Umbilical cord (tissue), 1 donor: ENCODE measurements at regions not wholly inside any gene's neighbourhood (a gene's known extent, or its start where the extent isn't known, plus 50 kb on each side); places are given as distances from the start of the nearest gene placed in this dataset.
"Not testable (repeated sequence)": the region's sequence is repeated elsewhere in the genome, so short reads cannot be mapped to it uniquely, and the experiment has no call there.

Experiments
- DNase-seq: peaks from one replicate; pipeline ENCODE4 v3.0.0-alpha.2; 2015; ENCODE audit warnings: low spot score

DNA sequence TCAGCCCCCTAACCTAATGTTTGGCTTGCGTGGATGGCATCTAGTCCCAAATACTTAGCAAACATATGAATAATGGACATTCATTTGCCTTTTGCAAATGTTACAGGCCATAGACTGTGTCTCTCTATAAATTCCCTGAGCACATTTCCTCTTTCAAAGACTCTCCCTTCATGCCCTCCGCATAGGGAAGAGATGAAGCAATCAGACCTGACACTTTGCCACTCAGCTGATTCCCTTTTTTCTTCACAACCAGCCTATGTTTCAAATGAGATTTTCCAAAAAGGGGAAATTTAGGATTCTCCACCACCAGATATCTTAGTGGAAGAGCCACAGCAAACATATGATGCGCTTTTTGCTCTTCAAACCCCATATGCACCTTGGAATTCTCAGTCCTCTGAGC lies 453.7 kb downstream of the STK39 start:
- no peak for DNase-seq

DNA sequence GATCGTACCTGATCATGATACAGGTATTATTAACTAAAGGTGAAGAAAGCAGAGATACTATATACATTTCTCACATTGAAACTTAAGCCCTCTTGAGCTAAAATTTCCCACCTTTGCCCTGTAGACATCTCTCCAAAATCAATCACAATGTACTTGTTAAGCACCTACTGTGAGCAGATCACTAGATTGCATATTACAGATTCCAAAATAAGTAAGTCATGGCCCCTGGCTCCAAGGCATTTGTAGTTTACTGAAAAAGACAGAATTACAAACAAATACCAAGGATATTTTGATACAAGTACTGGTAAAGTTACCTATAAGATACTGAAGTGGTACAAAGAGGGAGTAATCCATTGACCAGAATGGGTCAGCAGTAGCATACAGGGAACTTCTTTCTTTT lies 455.3 kb downstream of the STK39 start:
- no peak for DNase-seq

DNA sequence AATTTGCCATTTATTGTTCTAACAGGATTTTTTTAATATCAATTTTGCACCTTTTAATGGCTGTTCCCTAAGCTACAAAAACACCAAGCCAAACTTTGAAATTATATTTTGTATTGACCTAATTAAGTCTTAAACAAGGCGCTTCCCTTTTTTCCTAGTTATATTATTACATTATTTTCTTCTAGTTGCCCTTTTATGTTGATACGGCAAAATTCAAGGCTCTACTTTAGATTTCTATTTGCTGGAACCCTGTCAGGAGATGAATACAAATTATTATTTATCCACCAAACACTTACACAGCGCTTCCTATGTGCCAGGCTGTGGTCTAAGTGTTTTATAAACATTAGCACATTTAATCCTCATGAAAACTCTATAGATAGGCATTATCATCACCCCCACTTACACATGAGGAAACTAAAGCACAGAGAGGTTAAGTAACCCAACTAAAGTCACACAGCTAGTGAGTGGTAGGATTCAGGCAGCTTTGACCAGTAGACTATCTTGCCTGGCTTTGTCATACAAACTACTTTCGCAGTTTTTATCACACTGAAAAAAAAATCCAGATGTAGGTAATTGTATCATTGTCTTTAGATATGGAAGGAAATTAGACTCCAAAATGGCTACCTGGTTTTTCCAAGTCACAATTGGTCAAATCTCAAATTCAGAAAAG lies 456.5 kb downstream of the STK39 start:
- no peak for DNase-seq

DNA sequence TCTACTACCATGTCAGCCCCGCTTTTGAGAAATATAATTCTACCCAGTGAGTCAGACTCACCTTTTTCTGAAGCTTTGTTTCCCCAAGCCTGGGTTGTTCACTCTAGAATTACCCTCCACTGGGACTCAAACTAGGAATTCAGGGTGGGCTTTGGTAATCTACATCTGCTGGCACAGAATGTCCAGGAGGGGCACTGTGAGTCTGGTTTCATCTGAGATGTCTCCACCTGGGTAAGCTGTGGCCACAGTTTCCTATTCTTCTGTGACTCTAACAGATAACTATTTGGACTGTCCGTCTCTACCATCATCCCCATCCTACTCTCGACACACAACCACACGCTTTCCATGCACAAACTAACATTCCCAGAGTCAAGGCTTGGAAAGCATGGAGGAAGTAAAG lies 457.2 kb downstream of the STK39 start:
- DNase-seq, result no peak

DNA sequence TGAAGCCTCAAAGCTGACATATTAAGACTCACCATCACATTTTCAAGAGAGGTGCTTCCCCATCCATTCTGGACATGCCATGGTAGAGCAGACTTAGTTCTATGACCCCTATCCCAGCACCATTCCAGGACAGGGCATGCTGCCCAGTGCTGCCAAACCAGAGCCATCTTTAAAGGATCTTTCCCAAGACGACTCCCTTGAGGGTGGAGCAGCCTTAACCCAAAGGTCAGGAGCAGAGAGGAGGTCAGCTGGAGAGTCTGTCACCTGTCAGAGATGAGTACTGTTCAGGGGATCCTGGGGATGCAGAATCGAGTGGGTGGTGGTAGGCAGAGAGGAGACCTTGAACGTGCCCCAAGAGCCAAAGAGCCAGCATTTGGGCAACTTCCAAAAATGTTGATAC lies 459.8 kb downstream of the STK39 start:
- no peak for DNase-seq

DNA sequence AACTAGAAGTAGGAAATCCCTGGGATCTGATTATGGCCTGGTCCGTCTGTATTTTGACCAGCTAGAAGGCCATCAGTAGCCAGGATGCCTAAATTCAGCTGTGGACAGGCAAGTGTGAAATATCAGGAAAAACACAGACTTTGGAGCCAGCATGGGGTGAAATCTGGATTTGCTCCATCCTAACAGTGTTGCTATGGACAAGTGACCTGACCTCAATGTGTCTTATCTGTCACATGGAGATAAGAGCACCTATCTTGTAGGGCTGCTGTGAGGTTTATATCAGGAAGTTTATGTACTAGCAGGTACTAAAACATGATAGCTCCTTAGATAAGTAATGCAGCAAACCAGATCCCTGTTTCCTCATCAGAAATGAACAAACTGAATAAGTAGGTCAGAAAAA lies 460.4 kb downstream of the STK39 start:
- DNase-seq, result no peak

DNA sequence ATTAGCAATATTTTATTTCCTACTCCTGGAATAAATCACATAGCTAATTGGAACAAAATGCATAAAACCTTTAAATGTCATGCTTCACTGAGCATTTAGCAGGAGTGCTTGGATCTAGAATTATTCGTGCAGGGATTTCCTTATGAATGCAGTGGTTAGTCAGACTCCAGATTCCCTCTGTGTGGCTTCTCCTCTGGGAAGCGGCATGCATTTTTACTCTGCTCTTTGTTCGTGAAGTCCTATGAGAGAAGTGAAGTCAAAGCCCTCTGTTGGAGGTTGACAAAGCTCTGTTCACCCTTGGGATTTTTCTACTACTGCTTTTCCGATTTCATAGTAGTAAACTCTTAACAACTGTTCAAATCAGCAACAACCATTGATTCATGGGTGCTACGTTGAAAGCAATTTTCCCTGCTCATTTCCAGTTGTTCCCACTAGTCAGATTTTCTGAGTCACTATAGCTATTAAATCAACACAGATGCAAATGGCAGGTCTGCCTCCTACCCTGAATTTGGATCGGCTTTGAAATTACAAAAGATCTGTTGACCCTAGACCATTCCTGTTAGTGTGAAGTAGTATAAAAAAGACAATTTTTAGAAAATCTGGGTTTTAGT lies 461.7 kb downstream of the STK39 start:
- peak; percentile 5 for DNase-seq

DNA sequence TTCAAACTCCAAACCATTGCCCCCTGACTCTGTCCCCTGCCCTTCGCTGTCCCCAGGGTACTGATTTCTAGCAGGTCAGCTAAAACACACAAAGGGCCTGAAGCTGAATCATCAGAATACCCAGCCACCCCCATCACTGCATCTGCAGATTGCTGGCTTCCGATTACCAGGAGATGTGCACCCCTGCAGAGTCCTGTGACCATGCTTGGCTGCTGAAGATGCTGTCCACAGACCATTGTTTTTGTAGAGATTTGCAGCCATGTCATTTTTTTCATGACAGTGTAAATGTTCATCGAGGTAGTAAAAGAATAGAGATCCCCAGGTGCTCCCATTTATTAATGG lies 463.3 kb downstream of the STK39 start:
- no peak for DNase-seq

DNA sequence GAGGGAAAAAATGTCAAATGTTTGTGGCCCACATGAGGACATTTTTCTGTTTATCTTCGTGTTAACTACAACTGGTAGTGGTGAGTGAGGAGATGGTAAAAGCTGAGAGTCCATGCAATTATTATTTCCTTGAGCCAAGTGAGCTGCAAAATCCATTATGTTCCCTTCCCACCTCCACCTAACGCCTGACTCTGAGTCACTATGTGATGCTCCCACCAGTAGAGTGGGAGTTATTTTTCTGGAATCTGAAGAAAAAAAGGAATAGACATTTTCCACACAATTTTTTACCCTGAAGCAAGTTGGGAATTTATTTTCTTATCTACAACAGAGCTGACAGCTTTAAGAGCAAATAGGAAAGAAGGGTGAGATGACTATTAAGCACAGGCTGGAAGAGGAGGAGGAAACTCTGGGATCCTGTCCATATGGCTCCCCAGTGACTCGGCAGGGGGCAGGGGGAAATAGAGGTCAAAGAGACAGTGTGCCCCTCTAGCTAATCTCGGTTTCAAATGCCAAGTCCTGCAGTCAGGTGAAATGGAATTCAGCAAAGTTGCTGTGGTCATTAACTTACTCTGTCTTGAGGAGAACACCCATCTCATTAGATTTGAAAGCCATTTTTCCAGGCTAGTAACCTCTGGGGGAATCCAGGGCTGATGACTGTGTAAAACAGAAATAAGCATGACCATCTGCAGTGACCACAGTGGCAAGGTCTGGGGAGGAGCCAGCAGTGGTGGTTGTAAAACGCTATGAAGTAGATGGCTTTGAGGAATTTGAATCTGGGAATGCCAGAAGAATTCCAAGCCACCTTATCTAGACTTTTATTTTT lies 463.9 kb downstream of the STK39 start:
- DNase-seq, result peak; percentile 6

DNA sequence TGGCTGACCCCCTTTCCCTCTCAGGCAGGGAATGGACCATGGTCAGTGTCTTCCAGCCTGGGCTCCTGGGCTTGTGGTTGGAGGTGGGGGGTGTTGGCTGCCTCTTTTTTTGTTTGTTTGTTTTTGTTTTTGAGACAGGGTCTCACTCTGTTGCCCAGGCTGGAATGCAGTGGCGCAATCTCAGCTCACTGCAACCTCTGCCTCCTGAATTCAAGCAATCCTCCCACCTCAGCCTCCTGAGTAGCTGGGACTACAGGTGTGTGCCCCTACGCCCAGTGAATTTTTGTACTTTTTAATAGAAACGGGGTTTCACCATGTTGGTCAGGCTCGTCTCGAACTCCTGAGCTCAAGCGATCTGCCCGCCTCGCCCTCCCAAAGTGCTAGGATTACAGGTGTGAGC lies 465.8 kb downstream of the STK39 start:
- DNase-seq, result not testable (repeated sequence)

DNA sequence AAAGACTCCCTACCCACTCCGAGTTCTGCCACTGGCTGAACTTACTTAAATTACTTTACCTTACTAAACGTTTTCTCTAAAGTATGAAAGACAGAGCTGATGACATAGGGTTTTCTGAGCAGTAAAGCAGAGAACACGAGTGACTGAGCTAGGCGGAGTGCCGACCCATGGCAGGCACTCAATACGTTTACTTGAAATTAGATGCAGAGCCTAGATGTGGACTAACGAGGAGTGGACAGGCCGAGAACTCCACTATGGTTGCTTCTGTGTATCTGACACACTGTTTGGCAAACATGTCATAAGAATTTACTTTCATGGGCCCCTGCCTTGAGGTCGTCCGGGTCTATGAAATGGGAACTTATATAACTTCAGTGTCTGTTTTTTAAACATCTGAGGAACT lies 471.0 kb downstream of the STK39 start:
- no peak for DNase-seq

DNA sequence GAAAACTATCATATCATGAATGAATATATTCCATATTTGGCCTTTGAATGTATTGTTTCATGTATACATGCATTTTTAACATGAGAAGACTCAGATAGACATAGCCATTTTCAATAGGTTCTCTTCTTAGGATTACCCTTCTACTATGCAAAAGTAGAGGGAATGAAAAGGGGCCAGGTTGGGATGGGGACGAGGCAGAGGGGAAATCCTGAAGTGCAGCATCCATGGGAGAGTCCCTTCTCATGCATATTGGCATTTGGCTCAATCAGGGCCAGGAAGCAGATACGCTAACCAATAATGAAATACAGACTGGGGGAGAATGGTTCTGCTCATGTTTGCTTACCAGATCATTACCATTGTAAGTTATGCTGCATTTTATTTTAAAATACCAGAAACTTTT lies 475.8 kb downstream of the STK39 start:
- no peak for DNase-seq

DNA sequence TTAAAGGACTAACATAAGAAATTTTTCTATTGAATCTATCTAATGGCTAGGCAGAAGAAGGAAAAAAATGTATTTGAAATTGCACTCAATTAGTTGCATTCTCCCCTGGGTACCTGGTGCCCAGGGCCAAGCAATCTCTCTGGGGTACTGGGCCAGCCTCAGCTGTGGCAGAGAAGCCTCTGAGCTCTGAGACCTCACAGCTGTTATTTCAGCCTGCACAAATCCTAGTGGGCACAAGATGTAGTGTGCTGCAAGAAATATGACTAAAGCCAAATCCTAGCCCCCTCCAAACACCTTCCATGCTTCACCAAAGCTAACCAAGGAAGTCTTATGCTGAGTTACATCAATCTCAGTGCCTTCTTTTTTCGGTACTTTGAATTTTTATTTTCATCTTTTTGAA lies 478.4 kb downstream of the STK39 start:
- no peak for DNase-seq

DNA sequence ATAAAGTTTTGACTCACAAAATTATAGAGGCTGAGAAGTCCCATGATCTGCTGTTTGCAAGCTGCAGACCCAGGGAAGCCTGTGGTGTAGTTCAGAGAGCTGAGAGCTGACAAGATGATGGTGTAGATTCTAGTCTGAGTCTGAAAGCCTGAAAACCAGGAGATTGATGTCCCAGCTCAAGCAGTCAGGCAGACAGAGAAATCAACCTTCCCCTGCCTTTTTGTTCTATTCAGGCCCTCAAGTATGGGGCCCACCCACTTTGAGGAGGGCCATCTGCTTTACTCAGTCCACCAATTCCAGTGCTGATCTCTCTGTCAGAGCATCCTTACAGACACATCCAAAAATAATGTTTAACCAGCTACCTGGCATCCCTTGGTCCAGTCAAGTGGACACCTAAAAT lies 479.6 kb downstream of the STK39 start:
- DNase-seq, result no peak

DNA sequence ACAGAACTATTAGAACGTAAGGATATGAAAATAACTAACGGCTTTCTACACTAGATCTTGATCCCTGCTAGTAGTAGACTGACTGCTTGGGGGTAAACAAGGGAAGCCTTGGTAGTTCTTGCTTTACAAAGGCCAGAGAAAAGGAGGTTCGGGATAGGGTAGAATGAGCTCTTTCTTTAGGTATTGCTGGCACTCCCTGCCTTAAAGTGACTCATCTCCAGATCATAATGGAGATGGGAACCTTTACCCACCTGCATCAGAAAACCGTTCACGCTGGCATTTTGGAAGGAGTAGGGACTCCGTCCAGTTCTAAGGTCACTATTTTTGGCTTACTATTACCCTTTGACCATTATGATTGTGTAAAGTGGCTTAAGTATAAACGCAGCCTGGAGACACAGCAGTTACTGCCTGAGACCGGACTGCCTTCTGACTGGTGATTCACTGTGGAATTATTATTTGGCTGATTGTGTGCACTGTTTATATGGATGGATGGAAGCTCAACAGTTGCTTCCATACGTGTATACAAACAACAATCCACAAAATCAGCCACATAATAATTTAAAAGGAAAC lies 482.5 kb downstream of the STK39 start:
- no peak for DNase-seq

DNA sequence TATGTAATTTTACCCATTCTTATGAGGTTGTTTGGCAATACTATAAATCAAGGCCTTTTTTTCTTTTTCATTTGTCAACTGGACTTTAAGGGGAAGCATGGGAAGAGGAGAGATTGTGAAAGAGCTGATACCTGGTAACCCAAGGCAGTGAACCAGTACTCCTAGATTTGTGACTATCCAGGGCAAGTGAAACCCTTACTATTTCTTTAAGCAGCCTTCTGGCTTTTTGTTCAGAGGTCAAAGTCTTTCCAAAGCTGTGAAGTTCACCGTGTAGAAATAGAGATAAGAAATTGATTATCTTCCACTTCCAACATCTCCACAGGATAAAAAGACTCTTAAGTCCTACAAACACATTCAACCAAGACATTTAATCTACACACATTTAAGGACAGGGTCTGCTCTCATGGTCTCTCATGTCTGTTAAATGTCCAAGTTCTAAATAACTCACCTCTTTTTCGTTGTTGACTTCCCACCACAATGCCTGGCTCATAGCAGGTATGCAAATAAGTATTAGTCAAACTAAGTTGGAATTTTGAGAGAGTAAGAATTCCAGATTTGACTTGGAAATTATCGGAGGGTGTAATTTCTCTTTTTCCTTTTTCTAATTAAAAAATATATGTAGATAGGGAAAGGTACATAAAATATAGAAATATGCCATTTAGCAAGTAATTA lies 485.8 kb downstream of the STK39 start:
- DNase-seq, result no peak

DNA sequence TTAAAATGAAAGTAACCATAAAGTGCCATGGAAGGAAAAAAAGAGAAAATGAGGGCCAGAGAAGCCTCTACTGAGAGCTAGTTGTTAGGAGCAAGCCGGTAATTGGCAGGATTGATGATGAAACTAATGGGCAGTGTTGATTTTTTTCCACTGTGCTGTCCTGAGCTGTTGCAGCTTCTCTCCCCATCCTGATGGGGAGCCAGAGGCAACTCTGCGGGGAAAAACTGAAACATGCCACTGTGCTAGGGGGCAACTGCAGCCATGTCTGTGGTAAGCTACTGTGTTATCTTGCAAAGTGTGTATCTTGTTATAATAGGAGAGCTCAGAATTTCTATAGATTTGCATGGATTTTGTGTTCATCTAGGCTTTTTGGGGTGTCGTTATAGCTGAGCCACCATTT lies 487.9 kb downstream of the STK39 start:
- no peak for DNase-seq

DNA sequence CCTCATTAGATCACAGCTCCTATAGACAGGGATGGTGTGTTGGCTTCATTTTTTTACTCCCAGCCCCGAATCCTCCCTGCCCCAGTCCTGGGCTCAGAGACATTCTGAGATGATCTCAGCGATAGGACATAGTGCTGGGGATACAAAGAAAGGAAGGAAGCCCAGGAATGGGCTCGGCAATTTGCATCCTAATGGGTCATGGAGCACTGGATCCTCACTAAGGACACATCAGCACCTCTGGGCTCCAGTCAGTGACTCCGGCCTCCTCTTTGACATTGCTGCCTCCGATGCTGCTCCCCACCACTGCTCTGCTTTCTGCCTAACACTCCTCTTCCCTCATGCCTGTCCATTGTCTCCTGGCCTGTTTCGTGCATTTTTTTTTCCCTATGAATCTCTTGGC lies 489.1 kb downstream of the STK39 start:
- DNase-seq, result no peak

DNA sequence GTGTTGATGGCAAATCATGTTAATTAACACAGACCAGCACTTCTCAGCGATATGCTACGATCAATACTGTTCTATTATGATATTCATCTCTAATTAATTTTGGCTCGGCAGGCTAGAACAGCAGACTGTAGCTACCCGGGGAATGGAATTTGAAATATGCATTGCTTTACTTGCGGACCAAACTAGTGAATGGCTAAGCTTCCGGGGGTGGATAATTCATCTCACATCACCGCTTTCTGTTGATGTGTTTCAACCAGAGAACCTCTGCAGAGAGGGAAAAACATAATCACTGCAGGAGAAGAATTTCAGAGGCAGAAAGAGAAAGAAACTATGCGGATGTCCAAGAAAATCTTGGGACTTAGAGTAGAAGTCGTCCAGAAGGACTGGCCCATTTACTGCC lies 490.9 kb downstream of the STK39 start:
- peak; percentile 53 for DNase-seq

DNA sequence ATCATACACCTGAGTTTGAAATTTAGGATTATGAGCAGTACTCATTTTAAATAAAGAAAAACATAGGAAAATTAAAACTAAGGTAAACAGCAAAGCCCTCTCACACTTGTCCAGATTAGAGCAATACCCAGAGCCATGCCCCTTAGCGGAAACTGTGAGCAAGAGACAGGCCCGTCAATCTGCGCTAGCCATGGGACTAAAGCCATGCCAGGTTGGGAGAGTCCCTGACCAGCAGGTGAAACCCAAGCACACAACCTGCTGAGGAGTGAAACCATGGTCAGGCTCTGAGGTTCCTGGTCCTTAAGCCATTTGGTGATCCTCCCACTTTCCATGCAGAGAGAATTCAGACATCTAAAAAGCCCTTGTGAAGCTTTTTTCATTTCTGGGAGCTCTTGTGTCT lies 494.3 kb downstream of the STK39 start:
- DNase-seq, result no peak

DNA sequence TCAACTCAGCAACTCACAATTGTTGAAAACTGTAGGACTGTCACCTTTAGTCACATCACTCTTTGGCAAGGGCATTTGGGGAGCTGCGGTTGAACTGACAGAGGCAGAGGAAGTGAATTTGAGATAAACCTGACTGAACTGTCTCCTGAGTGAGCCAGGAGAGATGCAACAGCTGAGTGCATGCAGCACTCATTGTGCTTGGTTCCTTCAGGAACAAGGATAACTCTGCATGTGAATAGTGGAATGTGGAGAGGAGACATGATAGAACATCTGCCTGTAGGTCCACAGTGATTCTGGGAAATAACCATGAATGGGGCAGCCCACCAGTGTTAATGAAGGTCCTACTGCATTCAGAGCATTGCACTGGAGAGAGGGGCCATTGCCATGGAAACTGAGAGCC lies 494.7 kb downstream of the STK39 start:
- DNase-seq, result no peak

DNA sequence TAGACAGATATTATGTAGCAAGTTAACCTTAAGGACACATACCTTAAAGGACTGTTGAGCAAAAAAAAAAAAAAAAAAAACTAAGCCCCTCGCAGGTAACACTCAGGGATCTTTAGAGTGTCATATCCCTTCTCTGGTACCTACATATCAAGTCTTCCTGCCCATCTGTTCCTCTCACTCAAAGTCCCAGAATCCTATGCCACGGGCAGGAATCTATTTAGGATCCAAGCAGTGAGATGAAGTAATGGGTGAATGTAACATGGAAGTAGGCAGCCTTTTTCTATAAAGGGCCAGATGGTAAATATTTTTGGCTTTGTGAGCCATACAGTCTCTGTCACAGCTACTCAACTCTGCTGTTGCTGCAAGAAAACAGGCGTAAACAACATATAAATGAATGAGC lies 496.7 kb downstream of the STK39 start:
- DNase-seq, result no peak
